ENCODE measurements at regions not wholly inside any gene's neighbourhood (a gene's known extent, or its start where the extent isn't known, plus 50 kb on each side); places are given as distances from the start of the nearest gene placed in this dataset.

- no peak for DNase-seq (ENCODE audit: extremely low spot score)
- ChIA-PET POLR2A (no interaction called here), CTCF (no interaction called here)
- TF ChIP-seq FOXM1 (IDR thresholded peaks at IDR 0.05; ENCODE audit: borderline replicate concordance), result no peak
- no peak for TF ChIP-seq FOXA1 (IDR thresholded peaks at IDR 0.05)
- no peak for TF ChIP-seq ZNF384 (IDR thresholded peaks at IDR 0.05)
- no peak for TF ChIP-seq BHLHE40 (IDR thresholded peaks at IDR 0.05; ENCODE audit: borderline replicate concordance)
- no peak for TF ChIP-seq SP1 (IDR thresholded peaks at IDR 0.05)
- TF ChIP-seq CTBP1 (IDR thresholded peaks at IDR 0.05; ENCODE audit: borderline replicate concordance), result no peak
- TF ChIP-seq L3MBTL2 (conservative IDR thresholded peaks at IDR 0.05), result no peak
- TF ChIP-seq PKNOX1 (IDR thresholded peaks at IDR 0.05), result no peak
- TF ChIP-seq ELF4 (IDR thresholded peaks at IDR 0.05), result no peak
- no peak for TF ChIP-seq FOXK2 (IDR thresholded peaks at IDR 0.05)
- no peak for TF ChIP-seq ARNT (IDR thresholded peaks at IDR 0.05)
- no peak for TF ChIP-seq NFRKB (IDR thresholded peaks at IDR 0.05)
- TF ChIP-seq TARDBP (IDR thresholded peaks at IDR 0.05), result no peak
- no peak for TF ChIP-seq LEF1 (IDR thresholded peaks at IDR 0.05; ENCODE audit: borderline replicate concordance)
- no peak for TF ChIP-seq SUZ12 (IDR thresholded peaks at IDR 0.05)
Observed at GRCh38 chr7:155962191-155962967, 150.1 kb upstream of the SHH start.

- CTCF ChIA-PET, result no interaction called here
Observed at GRCh38 chr7:155961241-155962190, 149.3 kb upstream of the SHH start.

GRCh38 chr7:155959894-155960293 is 147.6 kb upstream of the SHH start:
- POLR2A ChIA-PET, result no interaction called here
- CTCF ChIA-PET, result no interaction called here
- DNase-seq (ENCODE audit: extremely low spot score), result no peak
- TF ChIP-seq FOXK2 (IDR thresholded peaks at IDR 0.05), result no peak
- no peak for TF ChIP-seq NFRKB (IDR thresholded peaks at IDR 0.05)
- TF ChIP-seq FOXA1 (IDR thresholded peaks at IDR 0.05), result no peak
- TF ChIP-seq ELF4 (IDR thresholded peaks at IDR 0.05), result no peak
- no peak for TF ChIP-seq L3MBTL2 (conservative IDR thresholded peaks at IDR 0.05)
- no peak for TF ChIP-seq BHLHE40 (IDR thresholded peaks at IDR 0.05; ENCODE audit: borderline replicate concordance)
- no peak for TF ChIP-seq CTBP1 (IDR thresholded peaks at IDR 0.05; ENCODE audit: borderline replicate concordance)
- no peak for TF ChIP-seq SUZ12 (IDR thresholded peaks at IDR 0.05)
- TF ChIP-seq SP1 (IDR thresholded peaks at IDR 0.05), result no peak
- TF ChIP-seq HDGF (IDR thresholded peaks at IDR 0.05; ENCODE audit: borderline replicate concordance), result no peak
- no peak for TF ChIP-seq ARNT (IDR thresholded peaks at IDR 0.05)
- TF ChIP-seq LEF1 (IDR thresholded peaks at IDR 0.05; ENCODE audit: borderline replicate concordance), result no peak
- no peak for TF ChIP-seq ZNF384 (IDR thresholded peaks at IDR 0.05)
- TF ChIP-seq TARDBP (IDR thresholded peaks at IDR 0.05), result no peak

More at GRCh38 chr7:155961241-155962190, 149.3 kb upstream of the SHH start:
- DNase-seq (ENCODE audit: extremely low spot score), result no peak
- POLR2A ChIA-PET, result no interaction called here
- no peak for TF ChIP-seq L3MBTL2 (conservative IDR thresholded peaks at IDR 0.05)
- TF ChIP-seq FOXK2 (IDR thresholded peaks at IDR 0.05), result no peak
- no peak for TF ChIP-seq LEF1 (IDR thresholded peaks at IDR 0.05; ENCODE audit: borderline replicate concordance)
- TF ChIP-seq PKNOX1 (IDR thresholded peaks at IDR 0.05), result no peak
- TF ChIP-seq FOXM1 (IDR thresholded peaks at IDR 0.05; ENCODE audit: borderline replicate concordance), result no peak
- no peak for TF ChIP-seq SP1 (IDR thresholded peaks at IDR 0.05)

GRCh38 chr7:155956977-155957376 is 144.7 kb upstream of the SHH start:
- no peak for DNase-seq (ENCODE audit: extremely low spot score)
- ChIA-PET CTCF (no interaction called here), POLR2A (no interaction called here)
- TF ChIP-seq FOXM1 (IDR thresholded peaks at IDR 0.05; ENCODE audit: borderline replicate concordance), result no peak
- TF ChIP-seq BHLHE40 (IDR thresholded peaks at IDR 0.05; ENCODE audit: borderline replicate concordance), result no peak
- TF ChIP-seq ZNF384 (IDR thresholded peaks at IDR 0.05), result no peak
- TF ChIP-seq CTBP1 (IDR thresholded peaks at IDR 0.05; ENCODE audit: borderline replicate concordance), result no peak
- TF ChIP-seq TARDBP (IDR thresholded peaks at IDR 0.05), result no peak
- no peak for TF ChIP-seq LEF1 (IDR thresholded peaks at IDR 0.05; ENCODE audit: borderline replicate concordance)
- TF ChIP-seq SP1 (IDR thresholded peaks at IDR 0.05), result no peak
- no peak for TF ChIP-seq ELF4 (IDR thresholded peaks at IDR 0.05)
- TF ChIP-seq PKNOX1 (IDR thresholded peaks at IDR 0.05), result no peak
- no peak for TF ChIP-seq HDGF (IDR thresholded peaks at IDR 0.05; ENCODE audit: borderline replicate concordance)
- TF ChIP-seq SUZ12 (IDR thresholded peaks at IDR 0.05), result no peak
- TF ChIP-seq FOXA1 (IDR thresholded peaks at IDR 0.05), result no peak
- no peak for TF ChIP-seq ARNT (IDR thresholded peaks at IDR 0.05)
- no peak for TF ChIP-seq L3MBTL2 (conservative IDR thresholded peaks at IDR 0.05)
- no peak for TF ChIP-seq NFRKB (IDR thresholded peaks at IDR 0.05)
- TF ChIP-seq FOXK2 (IDR thresholded peaks at IDR 0.05), result no peak

GRCh38 chr7:155955367-155955635 is 143.0 kb upstream of the SHH start:
- TF ChIP-seq FOXK2 (IDR thresholded peaks at IDR 0.05) (no peak), LEF1 (IDR thresholded peaks at IDR 0.05; ENCODE audit: borderline replicate concordance) (no peak), TARDBP (IDR thresholded peaks at IDR 0.05) (no peak), ELF4 (IDR thresholded peaks at IDR 0.05) (no peak), HDGF (IDR thresholded peaks at IDR 0.05; ENCODE audit: borderline replicate concordance) (no peak), ARNT (IDR thresholded peaks at IDR 0.05) (no peak), CTBP1 (IDR thresholded peaks at IDR 0.05; ENCODE audit: borderline replicate concordance) (no peak), FOXM1 (IDR thresholded peaks at IDR 0.05; ENCODE audit: borderline replicate concordance) (no peak), BHLHE40 (IDR thresholded peaks at IDR 0.05; ENCODE audit: borderline replicate concordance) (no peak), PKNOX1 (IDR thresholded peaks at IDR 0.05) (no peak), SUZ12 (IDR thresholded peaks at IDR 0.05) (no peak), ZNF384 (IDR thresholded peaks at IDR 0.05) (no peak)
- ChIA-PET CTCF (no interaction called here), POLR2A (no interaction called here)
- no peak for DNase-seq (ENCODE audit: extremely low spot score)
